GM23338 (cell line): ENCODE measurements at regions not wholly inside any gene's neighbourhood (a gene's known extent, or its start where the extent isn't known, plus 50 kb on each side); places are given as distances from the start of the nearest gene placed in this dataset.

Source experiments
- ATAC-seq: fragments of 200-7000 bp; cut with Tn5 transposase; 3 replicates; pipeline ENCODE4 v1.9.1; 2020
- DNase-seq: peaks from one replicate; pipeline ENCODE4 v3.0.0-alpha.2; 2015; ENCODE audit warnings: low spot score
- H2AFZ ChIP-seq: fragments of 200-600 bp; sonication (generic); 2 replicates; pipeline ENCODE4 v1.8.0; 2016; ENCODE audit warnings: antibody characterized with exemption, mild to moderate bottlenecking, moderate library complexity
- H3F3A ChIP-seq: fragments of 200-600 bp; sonication (generic); replicated peaks from 2 replicates; pipeline ENCODE4 v1.8.0; 2017; ENCODE audit warnings: antibody characterized with exemption, mixed run types, low read depth
- H3K27ac ChIP-seq: fragments of 200-600 bp; sonication (generic); 2 replicates; pipeline ENCODE4 v1.6.1; 2016; ENCODE audit warnings: low read depth
- H3K27me3 ChIP-seq: fragments of 200-600 bp; sonication (generic); 2 replicates; pipeline ENCODE4 v1.8.0; 2016; ENCODE audit warnings: mild to moderate bottlenecking, mixed run types, moderate library complexity; ENCODE audit not compliant: insufficient read depth
- H3K36me3 ChIP-seq: fragments of 200-600 bp; sonication (generic); 2 replicates; pipeline ENCODE4 v1.8.0; 2016; ENCODE audit warnings: mild to moderate bottlenecking; ENCODE audit not compliant: insufficient read depth
- H3K4me1 ChIP-seq: fragments of 200-600 bp; sonication (generic); 2 replicates; pipeline ENCODE4 v1.8.0; 2016; ENCODE audit warnings: mild to moderate bottlenecking, moderate library complexity; ENCODE audit not compliant: insufficient read depth
- H3K4me2 ChIP-seq: fragments of 200-600 bp; sonication (generic); 2 replicates; pipeline ENCODE4 v1.7.1; 2017; ENCODE audit warnings: mixed run types
- H3K4me3 ChIP-seq: fragments of 200-600 bp; sonication (generic); 2 replicates; pipeline ENCODE4 v1.6.1; 2016; ENCODE audit warnings: mixed run types
- H3K79me2 ChIP-seq: fragments of 200-600 bp; sonication (generic); replicated peaks from 2 replicates; pipeline ENCODE4 v1.8.0; 2017; ENCODE audit warnings: mild to moderate bottlenecking; ENCODE audit not compliant: insufficient read depth
- H3K9me2 ChIP-seq: fragments of 200-600 bp; sonication (generic); 2 replicates; pipeline ENCODE4 v1.8.0; 2017; ENCODE audit not compliant: insufficient read depth
- H4K20me1 ChIP-seq: fragments of 200-600 bp; sonication (generic); replicated peaks from 2 replicates; pipeline ENCODE4 v1.8.0; 2017; ENCODE audit warnings: mild to moderate bottlenecking; ENCODE audit not compliant: insufficient read depth
- H3K27ac Mint-ChIP-seq: 2 replicates; pipeline ENCODE4 v1.8.0; 2020; ENCODE audit warnings: inconsistent platforms, mild to moderate bottlenecking, moderate library complexity, mixed read lengths
- H3K27me3 Mint-ChIP-seq: 3 replicates; pipeline ENCODE4 v1.8.0; 2022; ENCODE audit warnings: low read depth, mild to moderate bottlenecking, moderate library complexity, mixed read lengths, inconsistent platforms; ENCODE audit not compliant: insufficient read depth, poor library complexity
- H3K36me3 Mint-ChIP-seq: 3 replicates; pipeline ENCODE4 v1.8.0; 2021; ENCODE audit warnings: low read depth, mild to moderate bottlenecking, inconsistent platforms, moderate library complexity, mixed read lengths
- H3K4me1 Mint-ChIP-seq: 3 replicates; pipeline ENCODE4 v1.8.0; 2020; ENCODE audit warnings: mild to moderate bottlenecking, inconsistent platforms, mixed read lengths
- H3K4me3 Mint-ChIP-seq: 3 replicates; pipeline ENCODE4 v1.8.0; 2021; ENCODE audit warnings: moderate library complexity, mild to moderate bottlenecking, inconsistent platforms, mixed read lengths
- H3K9me3 Mint-ChIP-seq: 3 replicates; pipeline ENCODE4 v1.8.0; 2020; ENCODE audit warnings: moderate library complexity, mild to moderate bottlenecking, inconsistent platforms, mixed read lengths
- CREB1 ChIP-seq: fragments of 250-450 bp; sonication (Bioruptor Pico); IDR thresholded peaks from 2 replicates; pipeline ENCODE4 v1.5.0; 2020; ENCODE audit warnings: low read depth, mild to moderate bottlenecking, moderate library complexity
- CTCF ChIP-seq, 2 experiments: fragments of 200-600 bp in 1 of 2; sonication (generic) in 1 of 2; conservative IDR thresholded peaks; 2 replicates each; pipeline versions ENCODE4 v1.5.1 to v1.6.1; 2016 to 2017; ENCODE audit warnings: antibody characterized with exemption in 2 of 2, low read depth in 2 of 2, mild to moderate bottlenecking in 2 of 2, moderate library complexity in 1 of 2
- ETS1 ChIP-seq: IDR thresholded peaks from 2 replicates; pipeline ENCODE4 v1.6.1; 2016; ENCODE audit warnings: antibody characterized with exemption
- EZH2 ChIP-seq: fragments of 200-600 bp; sonication (generic); IDR thresholded peaks from one replicate; pipeline ENCODE4 v1.8.0; 2017; ENCODE audit warnings: antibody characterized with exemption, mild to moderate bottlenecking, low read depth; ENCODE audit not compliant: unreplicated experiment
- EZH2phosphoT487 ChIP-seq: fragments of 200-600 bp; sonication (generic); IDR thresholded peaks from one replicate; pipeline ENCODE4 v1.8.1; 2018; ENCODE audit warnings: antibody characterized with exemption; ENCODE audit not compliant: unreplicated experiment
- JUNB ChIP-seq: IDR thresholded peaks from one replicate; pipeline ENCODE4 v1.6.1; 2016; ENCODE audit warnings: antibody characterized with exemption; ENCODE audit not compliant: unreplicated experiment
- NANOG ChIP-seq: IDR thresholded peaks from 2 replicates; pipeline ENCODE4 v1.6.1; 2016; ENCODE audit warnings: antibody characterized with exemption, borderline replicate concordance
- POLR2AphosphoS5 ChIP-seq: IDR thresholded peaks from 2 replicates; pipeline ENCODE4 v1.6.1; 2016; ENCODE audit warnings: antibody characterized with exemption, low read depth
- STAT1 ChIP-seq: IDR thresholded peaks from one replicate; pipeline ENCODE4 v1.6.1; 2016; ENCODE audit warnings: antibody characterized with exemption; ENCODE audit not compliant: unreplicated experiment
- ZNF114 ChIP-seq: fragments of 250-450 bp; sonication (Bioruptor Pico); IDR thresholded peaks from 2 replicates; pipeline ENCODE4 v1.5.0; 2020; ENCODE audit warnings: mild to moderate bottlenecking, moderate library complexity
- ZNF331 ChIP-seq: fragments of 250-450 bp; sonication (Bioruptor Pico); IDR thresholded peaks from 2 replicates; pipeline ENCODE4 v1.5.0; 2020; ENCODE audit warnings: low read depth, mild to moderate bottlenecking, moderate library complexity
- TF ChIP-seq, protein P1 (sequence below): fragments of 250-450 bp; sonication (Bioruptor Pico); IDR thresholded peaks from 2 replicates; pipeline ENCODE4 v1.5.0; 2020; ENCODE audit warnings: mild to moderate bottlenecking, moderate library complexity
- TF ChIP-seq, protein P2 (sequence below): IDR thresholded peaks from one replicate; pipeline ENCODE4 v1.6.1; 2018; ENCODE audit warnings: antibody characterized with exemption; ENCODE audit not compliant: unreplicated experiment

DNA sequence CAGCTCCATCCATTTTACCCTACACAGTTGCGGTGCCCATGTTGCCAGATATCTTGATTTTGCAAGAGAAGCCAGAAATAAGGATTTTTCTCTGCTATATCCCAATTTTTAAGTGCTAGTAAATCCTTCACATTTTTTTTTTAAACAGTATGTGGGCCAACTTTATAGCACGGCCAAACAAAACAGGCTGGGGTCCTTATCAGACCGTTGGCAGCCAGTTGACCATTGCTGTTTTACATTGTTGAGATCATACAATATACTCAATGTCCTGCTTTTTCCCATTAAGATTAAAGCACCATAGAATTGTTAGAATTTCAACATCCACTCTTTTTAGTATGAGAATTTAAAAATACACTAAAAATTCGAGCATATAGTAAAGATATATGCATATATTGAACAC, 150.9 kb downstream of the SPCS3 start:
- H3K36me3 Mint-ChIP-seq = peaks cover 5% of the 10 kb centered on the region; the same call in 2 of the 3 replicates
- ATAC-seq = no peak
- no peaks in the 10 kb centered on the region for H3K36me3 ChIP-seq
- no peaks in the 10 kb centered on the region for H3K4me1 Mint-ChIP-seq
- H3K9me3 Mint-ChIP-seq = peaks cover 12% of the 10 kb centered on the region
- TF ChIP-seq JUNB (no peak), CTCF (conservative IDR thresholded peaks at IDR 0.05; ENCODE audit: low read depth in 2 of 2) (no peak), NANOG (no peak), ZNF331 (CRISPR knock-in tag) (no peak), STAT1 (no peak), EZH2phosphoT487 (no peak), EZH2 (no peak), ZNF114 (CRISPR knock-in tag) (no peak), CREB1 (no peak), ETS1 (no peak), POLR2AphosphoS5 (no peak)
- TF ChIP-seq, protein P1, sequence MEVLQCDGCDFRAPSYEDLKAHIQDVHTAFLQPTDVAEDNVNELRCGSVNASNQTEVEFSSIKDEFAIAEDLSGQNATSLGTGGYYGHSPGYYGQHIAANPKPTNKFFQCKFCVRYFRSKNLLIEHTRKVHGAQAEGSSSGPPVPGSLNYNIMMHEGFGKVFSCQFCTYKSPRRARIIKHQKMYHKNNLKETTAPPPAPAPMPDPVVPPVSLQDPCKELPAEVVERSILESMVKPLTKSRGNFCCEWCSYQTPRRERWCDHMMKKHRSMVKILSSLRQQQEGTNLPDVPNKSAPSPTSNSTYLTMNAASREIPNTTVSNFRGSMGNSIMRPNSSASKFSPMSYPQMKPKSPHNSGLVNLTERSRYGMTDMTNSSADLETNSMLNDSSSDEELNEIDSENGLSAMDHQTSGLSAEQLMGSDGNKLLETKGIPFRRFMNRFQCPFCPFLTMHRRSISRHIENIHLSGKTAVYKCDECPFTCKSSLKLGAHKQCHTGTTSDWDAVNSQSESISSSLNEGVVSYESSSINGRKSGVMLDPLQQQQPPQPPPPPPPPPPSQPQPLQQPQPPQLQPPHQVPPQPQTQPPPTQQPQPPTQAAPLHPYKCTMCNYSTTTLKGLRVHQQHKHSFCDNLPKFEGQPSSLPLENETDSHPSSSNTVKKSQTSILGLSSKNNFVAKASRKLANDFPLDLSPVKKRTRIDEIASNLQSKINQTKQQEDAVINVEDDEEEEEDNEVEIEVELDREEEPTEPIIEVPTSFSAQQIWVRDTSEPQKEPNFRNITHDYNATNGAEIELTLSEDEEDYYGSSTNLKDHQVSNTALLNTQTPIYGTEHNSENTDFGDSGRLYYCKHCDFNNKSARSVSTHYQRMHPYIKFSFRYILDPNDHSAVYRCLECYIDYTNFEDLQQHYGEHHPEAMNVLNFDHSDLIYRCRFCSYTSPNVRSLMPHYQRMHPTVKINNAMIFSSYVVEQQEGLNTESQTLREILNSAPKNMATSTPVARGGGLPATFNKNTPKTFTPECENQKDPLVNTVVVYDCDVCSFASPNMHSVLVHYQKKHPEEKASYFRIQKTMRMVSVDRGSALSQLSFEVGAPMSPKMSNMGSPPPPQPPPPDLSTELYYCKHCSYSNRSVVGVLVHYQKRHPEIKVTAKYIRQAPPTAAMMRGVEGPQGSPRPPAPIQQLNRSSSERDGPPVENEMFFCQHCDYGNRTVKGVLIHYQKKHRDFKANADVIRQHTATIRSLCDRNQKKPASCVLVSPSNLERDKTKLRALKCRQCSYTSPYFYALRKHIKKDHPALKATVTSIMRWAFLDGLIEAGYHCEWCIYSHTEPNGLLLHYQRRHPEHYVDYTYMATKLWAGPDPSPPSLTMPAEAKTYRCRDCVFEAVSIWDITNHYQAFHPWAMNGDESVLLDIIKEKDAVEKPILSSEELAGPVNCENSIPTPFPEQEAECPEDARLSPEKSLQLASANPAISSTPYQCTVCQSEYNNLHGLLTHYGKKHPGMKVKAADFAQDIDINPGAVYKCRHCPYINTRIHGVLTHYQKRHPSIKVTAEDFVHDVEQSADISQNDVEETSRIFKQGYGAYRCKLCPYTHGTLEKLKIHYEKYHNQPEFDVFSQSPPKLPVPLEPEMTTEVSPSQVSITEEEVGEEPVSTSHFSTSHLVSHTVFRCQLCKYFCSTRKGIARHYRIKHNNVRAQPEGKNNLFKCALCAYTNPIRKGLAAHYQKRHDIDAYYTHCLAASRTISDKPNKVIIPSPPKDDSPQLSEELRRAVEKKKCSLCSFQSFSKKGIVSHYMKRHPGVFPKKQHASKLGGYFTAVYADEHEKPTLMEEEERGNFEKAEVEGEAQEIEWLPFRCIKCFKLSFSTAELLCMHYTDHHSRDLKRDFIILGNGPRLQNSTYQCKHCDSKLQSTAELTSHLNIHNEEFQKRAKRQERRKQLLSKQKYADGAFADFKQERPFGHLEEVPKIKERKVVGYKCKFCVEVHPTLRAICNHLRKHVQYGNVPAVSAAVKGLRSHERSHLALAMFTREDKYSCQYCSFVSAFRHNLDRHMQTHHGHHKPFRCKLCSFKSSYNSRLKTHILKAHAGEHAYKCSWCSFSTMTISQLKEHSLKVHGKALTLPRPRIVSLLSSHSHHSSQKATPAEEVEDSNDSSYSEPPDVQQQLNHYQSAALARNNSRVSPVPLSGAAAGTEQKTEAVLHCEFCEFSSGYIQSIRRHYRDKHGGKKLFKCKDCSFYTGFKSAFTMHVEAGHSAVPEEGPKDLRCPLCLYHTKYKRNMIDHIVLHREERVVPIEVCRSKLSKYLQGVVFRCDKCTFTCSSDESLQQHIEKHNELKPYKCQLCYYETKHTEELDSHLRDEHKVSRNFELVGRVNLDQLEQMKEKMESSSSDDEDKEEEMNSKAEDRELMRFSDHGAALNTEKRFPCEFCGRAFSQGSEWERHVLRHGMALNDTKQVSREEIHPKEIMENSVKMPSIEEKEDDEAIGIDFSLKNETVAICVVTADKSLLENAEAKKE (CRISPR knock-in tag) = no peak
- TF ChIP-seq, protein P2, sequence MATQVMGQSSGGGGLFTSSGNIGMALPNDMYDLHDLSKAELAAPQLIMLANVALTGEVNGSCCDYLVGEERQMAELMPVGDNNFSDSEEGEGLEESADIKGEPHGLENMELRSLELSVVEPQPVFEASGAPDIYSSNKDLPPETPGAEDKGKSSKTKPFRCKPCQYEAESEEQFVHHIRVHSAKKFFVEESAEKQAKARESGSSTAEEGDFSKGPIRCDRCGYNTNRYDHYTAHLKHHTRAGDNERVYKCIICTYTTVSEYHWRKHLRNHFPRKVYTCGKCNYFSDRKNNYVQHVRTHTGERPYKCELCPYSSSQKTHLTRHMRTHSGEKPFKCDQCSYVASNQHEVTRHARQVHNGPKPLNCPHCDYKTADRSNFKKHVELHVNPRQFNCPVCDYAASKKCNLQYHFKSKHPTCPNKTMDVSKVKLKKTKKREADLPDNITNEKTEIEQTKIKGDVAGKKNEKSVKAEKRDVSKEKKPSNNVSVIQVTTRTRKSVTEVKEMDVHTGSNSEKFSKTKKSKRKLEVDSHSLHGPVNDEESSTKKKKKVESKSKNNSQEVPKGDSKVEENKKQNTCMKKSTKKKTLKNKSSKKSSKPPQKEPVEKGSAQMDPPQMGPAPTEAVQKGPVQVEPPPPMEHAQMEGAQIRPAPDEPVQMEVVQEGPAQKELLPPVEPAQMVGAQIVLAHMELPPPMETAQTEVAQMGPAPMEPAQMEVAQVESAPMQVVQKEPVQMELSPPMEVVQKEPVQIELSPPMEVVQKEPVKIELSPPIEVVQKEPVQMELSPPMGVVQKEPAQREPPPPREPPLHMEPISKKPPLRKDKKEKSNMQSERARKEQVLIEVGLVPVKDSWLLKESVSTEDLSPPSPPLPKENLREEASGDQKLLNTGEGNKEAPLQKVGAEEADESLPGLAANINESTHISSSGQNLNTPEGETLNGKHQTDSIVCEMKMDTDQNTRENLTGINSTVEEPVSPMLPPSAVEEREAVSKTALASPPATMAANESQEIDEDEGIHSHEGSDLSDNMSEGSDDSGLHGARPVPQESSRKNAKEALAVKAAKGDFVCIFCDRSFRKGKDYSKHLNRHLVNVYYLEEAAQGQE = no peak
- no peaks in the 10 kb centered on the region for H3K27me3 Mint-ChIP-seq
- no peak overlapping the region for H3K4me3 ChIP-seq
- H3K4me2 ChIP-seq = no peak overlapping the region
- H3K27me3 ChIP-seq = no peaks in the 10 kb centered on the region
- DNase-seq = no peak
- H4K20me1 ChIP-seq = no peaks in the 10 kb centered on the region
- H3K79me2 ChIP-seq = no peaks in the 10 kb centered on the region
- H3F3A ChIP-seq = no peaks in the 10 kb centered on the region
- no peaks in the 10 kb centered on the region for H3K4me1 ChIP-seq
- no peak overlapping the region for H2AFZ ChIP-seq
- no peak overlapping the region for H3K4me3 Mint-ChIP-seq
- H3K27ac Mint-ChIP-seq = no peak overlapping the region
- H3K9me2 ChIP-seq = peaks cover under 1% of the 10 kb centered on the region; the same call in 1 of the 2 replicates
- H3K27ac ChIP-seq = no peak overlapping the region
